Stomach (tissue), 8 donors: ENCODE measurements at regions not wholly inside any gene's neighbourhood (a gene's known extent, or its start where the extent isn't known, plus 50 kb on each side); places are given as distances from the start of the nearest gene placed in this dataset.
A peak's percentile ranks its signal among the peaks of the same experiment; 100 is the strongest.

Source experiments
- DNase-seq, 2 donors: peaks; one replicate each; pipeline versions ENCODE4 v3.0.0 to v3.0.0-alpha.2; 2013 to 2019
- H3K27ac ChIP-seq, 5 donors: fragments of 200-600 bp in 4 of 5; sonication (generic) in 4 of 5; one replicate each; pipeline ENCODE4 v1.5.1; 2013 to 2019; ENCODE audit warnings: mild to moderate bottlenecking in 1 of 5, moderate library complexity in 1 of 5
- H3K27me3 ChIP-seq, 3 donors: fragments of 200-600 bp; sonication (generic); one replicate each; pipeline ENCODE4 v1.5.1; 2017 to 2019; ENCODE audit warnings: mixed run types in 1 of 3
- H3K36me3 ChIP-seq, 4 donors: fragments of 200-600 bp; sonication (generic); 1 replicate in 3 of 4; 2 replicates in 1 of 4; pipeline ENCODE4 v1.5.1; 2016 to 2019
- H3K4me1 ChIP-seq, 4 donors: fragments of 200-600 bp; sonication (generic); one replicate each; pipeline ENCODE4 v1.5.1; 2016 to 2019
- H3K4me3 ChIP-seq, 4 donors: fragments of 200-600 bp; sonication (generic) in 3 of 4; one replicate each; pipeline ENCODE4 v1.5.1; 2016 to 2019; ENCODE audit warnings: mild to moderate bottlenecking in 1 of 4
- H3K9me3 ChIP-seq, 4 donors: fragments of 200-600 bp; sonication (generic); one replicate each; pipeline ENCODE4 v1.5.1; 2016 to 2019
- EP300 ChIP-seq: sonication (generic); formaldehyde crosslinking; IDR thresholded peaks from one replicate; pipeline ENCODE4 v1.6.1; 2017; ENCODE audit warnings: antibody characterized with exemption
- POLR2A ChIP-seq, 4 donors: fragments of 450-650 bp; IDR thresholded peaks; one replicate each; pipeline ENCODE4 v1.6.1; 2016; ENCODE audit warnings: antibody characterized with exemption in 4 of 4, control low read depth in 2 of 4, mild to moderate bottlenecking in 1 of 4, moderate library complexity in 1 of 4
- POLR2AphosphoS5 ChIP-seq, 3 donors: sonication (generic); formaldehyde crosslinking; IDR thresholded peaks; one replicate each; pipeline ENCODE4 v1.6.1; 2016; ENCODE audit warnings: antibody characterized with exemption in 3 of 3
- WGBS, 5 donors: extraction: QIAGEN DNeasy Blood & Tissue Kit in 3 of 5; methylation state at CpG; one replicate each; pipeline versions ENCODE4 v1.1.5 to v1.1.7; 2013 to 2018; 5-methylcytosine and 5-hydroxymethylcytosine counted together
- intact Hi-C: fragments of 100-400 bp; cut with DNase I; formaldehyde crosslinking; loops from one replicate; pipeline ENCODE4 v1.15.1; 2023; ENCODE audit warnings: low total_unique reads
- TF ChIP-seq, protein P1 (sequence below), 7 experiments: fragments of 450-650 bp in 4 of 7; fragments of 200-600 bp in 3 of 7; sonication (generic) in 3 of 7; IDR thresholded peaks; one replicate each; pipeline ENCODE4 v1.5.1; 2016 to 2019; ENCODE audit warnings: antibody characterized with exemption in 7 of 7, control low read depth in 2 of 7, mild to moderate bottlenecking in 1 of 7
- donor health status: healthy with polysubstance abuse.
- donor health status: Bipolar disorder and iron deficiency.
- donor health status: healthy.

DNA sequence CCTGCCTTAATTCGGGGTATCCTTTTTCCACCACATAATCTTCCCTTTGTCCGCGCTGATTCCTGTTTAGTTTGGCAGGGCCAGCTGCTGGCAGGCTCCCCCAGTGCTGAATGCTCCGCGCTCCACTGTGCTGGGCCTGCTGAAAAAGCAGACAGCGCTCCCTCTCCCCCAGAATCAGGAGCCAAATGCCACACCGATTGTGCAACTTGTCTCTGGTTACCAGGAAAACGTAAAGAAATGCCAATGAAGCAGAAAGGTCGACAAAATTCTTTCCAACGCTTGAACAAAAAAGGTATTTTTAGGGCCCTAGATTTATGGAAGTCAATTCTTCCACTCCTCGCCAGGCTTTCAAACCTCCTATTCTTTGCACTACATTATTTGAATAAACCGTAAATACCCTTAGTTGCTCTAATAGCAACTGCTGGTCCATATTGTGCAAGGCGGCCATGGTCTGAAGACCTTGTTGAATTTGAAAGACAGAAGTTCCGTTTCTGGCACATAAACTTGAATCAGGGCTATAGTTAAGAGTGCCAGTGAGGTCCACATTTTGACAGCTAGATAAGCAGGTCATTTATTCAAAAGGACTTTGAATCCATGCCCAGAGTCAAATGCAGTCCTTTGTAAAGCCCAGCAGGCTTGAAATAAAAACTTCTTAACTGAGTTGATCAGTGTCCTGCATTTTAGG, 206.7 kb upstream of the RFC3 start:
- Histone ChIP-seq H3K36me3 (no peaks in the 10 kb centered on the region), H3K9me3 (no peaks in the 10 kb centered on the region), H3K4me3 (peak overlapping the region in 3 of 4 donors; percentile 18 to 31 (median 21)), H3K27me3 (no peaks in the 10 kb centered on the region), H3K4me1 (peaks cover 5 to 22% (median 11%) of the 10 kb centered on the region in 4 donors), H3K27ac (peak overlapping the region; percentile 73 to 81 (median 76))
- intact Hi-C loops, result no loop called here
- WGBS, 5 donors, result 19 to 48% (median 25%) methylated on average over 14 of the region's 14 CpGs
- TF ChIP-seq EP300, result no peak
- TF ChIP-seq POLR2AphosphoS5 (IDR thresholded peaks at IDR 0.05), result no peak
- TF ChIP-seq, protein P1, sequence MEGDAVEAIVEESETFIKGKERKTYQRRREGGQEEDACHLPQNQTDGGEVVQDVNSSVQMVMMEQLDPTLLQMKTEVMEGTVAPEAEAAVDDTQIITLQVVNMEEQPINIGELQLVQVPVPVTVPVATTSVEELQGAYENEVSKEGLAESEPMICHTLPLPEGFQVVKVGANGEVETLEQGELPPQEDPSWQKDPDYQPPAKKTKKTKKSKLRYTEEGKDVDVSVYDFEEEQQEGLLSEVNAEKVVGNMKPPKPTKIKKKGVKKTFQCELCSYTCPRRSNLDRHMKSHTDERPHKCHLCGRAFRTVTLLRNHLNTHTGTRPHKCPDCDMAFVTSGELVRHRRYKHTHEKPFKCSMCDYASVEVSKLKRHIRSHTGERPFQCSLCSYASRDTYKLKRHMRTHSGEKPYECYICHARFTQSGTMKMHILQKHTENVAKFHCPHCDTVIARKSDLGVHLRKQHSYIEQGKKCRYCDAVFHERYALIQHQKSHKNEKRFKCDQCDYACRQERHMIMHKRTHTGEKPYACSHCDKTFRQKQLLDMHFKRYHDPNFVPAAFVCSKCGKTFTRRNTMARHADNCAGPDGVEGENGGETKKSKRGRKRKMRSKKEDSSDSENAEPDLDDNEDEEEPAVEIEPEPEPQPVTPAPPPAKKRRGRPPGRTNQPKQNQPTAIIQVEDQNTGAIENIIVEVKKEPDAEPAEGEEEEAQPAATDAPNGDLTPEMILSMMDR (IDR thresholded peaks at IDR 0.05), result no peak
- TF ChIP-seq POLR2A (IDR thresholded peaks at IDR 0.05), result no peak
- peak; percentile 63 to 65 for DNase-seq

DNA sequence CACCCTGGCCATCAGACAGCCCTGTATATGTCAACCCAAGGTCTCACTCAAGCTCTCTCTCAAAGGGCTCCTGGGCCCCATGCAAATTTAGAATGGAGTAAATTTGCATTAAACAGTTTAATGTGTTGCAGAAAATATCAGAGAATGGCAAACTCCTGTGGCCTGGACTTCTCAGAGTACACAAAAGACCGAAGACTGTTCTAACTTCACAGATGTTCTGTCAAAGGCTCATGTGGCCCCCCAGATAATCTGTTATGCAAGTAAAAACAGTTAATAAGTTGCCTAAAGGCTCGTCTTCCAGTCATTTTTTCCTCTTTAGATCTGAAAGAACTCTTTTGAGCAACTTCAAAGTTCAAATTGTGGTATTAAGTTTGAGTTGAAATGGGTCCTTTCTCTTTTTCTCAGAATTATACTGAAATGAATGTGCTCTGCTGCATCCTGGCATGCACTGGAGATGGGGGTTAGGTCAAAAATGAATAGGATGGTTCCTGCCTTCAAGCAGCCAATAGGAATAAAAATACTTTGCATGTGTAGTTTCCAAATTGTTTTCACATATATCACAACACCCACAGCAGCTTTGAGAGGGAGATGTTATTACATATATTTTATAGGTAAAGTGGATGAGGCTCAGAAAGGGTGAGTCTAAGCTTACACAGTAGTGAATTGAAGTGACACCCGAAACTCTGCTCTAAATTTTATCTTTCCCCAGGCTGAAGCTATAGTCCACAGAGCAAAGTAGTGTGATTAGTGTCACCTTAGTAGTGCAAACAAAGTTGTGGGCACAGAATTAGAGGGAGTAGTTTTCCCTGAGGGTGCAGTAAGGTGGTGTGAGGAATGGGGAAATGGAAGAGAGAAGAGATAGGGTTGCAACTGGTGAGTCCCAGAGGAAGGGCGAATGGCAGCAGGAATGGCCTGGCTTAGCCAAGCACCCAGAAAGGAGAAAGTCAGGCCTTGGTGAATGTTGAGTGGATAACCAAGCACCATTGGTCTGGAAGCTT, 205.0 kb upstream of the RFC3 start:
- no peak for DNase-seq
- WGBS, 5 donors, result 76 to 89% (median 84%) methylated on average over 4 of the region's 4 CpGs
- Histone ChIP-seq H3K4me1 (peaks cover 5 to 22% (median 11%) of the 10 kb centered on the region in 4 donors), H3K27ac (no peak overlapping the region), H3K9me3 (no peaks in the 10 kb centered on the region), H3K36me3 (no peaks in the 10 kb centered on the region), H3K4me3 (no peak overlapping the region), H3K27me3 (no peaks in the 10 kb centered on the region)
- intact Hi-C loops, result no loop called here
- TF ChIP-seq POLR2A (IDR thresholded peaks at IDR 0.05) (no peak), POLR2AphosphoS5 (IDR thresholded peaks at IDR 0.05) (no peak), EP300 (no peak)
- TF ChIP-seq, protein P1 (IDR thresholded peaks at IDR 0.05), result no peak

DNA sequence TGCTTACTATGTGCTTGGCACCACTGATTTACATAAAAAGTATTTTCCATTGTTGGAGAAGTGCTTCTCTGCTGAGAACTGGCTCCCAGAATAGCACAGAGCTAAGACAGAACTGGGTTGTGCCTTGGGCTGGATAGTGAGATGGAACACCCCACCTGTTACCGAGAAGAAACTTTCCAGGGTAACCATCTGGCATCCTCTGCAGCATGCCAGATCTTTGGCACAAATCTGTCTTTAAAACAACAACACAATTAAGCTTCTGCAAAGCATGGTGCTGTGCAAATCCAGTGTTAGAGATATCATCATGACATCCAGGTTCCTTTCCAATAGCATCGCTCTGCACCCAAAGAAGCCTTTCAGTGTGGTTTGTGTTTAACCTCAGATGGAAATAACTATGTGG, 202.5 kb upstream of the RFC3 start:
- WGBS, 5 donors, result 71 to 93% (median 80%) methylated on average over 2 of the region's 2 CpGs
- intact Hi-C loops, result no loop called here
- no peaks in the 10 kb centered on the region for H3K9me3 ChIP-seq
- TF ChIP-seq POLR2AphosphoS5 (IDR thresholded peaks at IDR 0.05), result no peak
- H3K36me3 ChIP-seq, result no peaks in the 10 kb centered on the region
- H3K27me3 ChIP-seq, result no peaks in the 10 kb centered on the region
- DNase-seq, result no peak
- H3K4me1 ChIP-seq, result peaks cover 3 to 18% (median 10%) of the 10 kb centered on the region in 4 donors
- H3K27ac ChIP-seq, result no peak overlapping the region
- no peak overlapping the region for H3K4me3 ChIP-seq

DNA sequence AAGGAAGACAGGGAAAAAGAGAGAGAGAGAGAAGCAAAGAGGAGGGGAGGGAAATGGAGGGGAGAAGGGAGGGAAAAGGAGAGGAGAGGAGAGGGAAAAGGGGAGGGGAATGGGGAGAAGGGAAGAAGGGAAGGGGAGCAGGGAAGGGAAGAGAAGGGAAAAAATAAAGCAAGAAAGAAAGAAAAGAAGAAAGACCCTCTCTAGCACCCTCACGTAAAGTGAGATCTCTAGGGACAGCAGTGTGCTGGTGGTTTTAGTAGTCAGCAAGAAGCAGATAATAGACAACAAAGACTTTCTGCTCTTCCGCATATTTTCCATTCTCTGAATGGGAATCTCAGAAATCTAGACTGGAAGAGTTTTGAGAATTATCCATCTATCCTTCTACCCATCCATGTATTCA, 201.8 kb upstream of the RFC3 start:
- Histone ChIP-seq H3K4me3 (no peak overlapping the region), H3K27me3 (no peaks in the 10 kb centered on the region), H3K4me1 (peaks cover 0 to 15% (median 5%) of the 10 kb centered on the region in 4 donors), H3K9me3 (no peaks in the 10 kb centered on the region), H3K36me3 (no peaks in the 10 kb centered on the region), H3K27ac (no peak overlapping the region)
- WGBS, 5 donors, result 97 to 100% (median 98%) methylated on average over 2 of the region's 2 CpGs
- TF ChIP-seq, protein P1 (IDR thresholded peaks at IDR 0.05), result no peak
- no peak for TF ChIP-seq POLR2A (IDR thresholded peaks at IDR 0.05)
- no peak for TF ChIP-seq EP300
- TF ChIP-seq POLR2AphosphoS5 (IDR thresholded peaks at IDR 0.05), result no peak
- intact Hi-C loops, result no loop called here
- no peak for DNase-seq
